ENCODE measurements at regions not wholly inside any gene's neighbourhood (a gene's known extent, or its start where the extent isn't known, plus 50 kb on each side); places are given as distances from the start of the nearest gene placed in this dataset.

- Histone ChIP-seq H3K27me3 (ENCODE audit: insufficient read depth, low read length) (no peaks in the 10 kb centered on the region), H3K4me1 (ENCODE audit: insufficient read depth, low read length) (no peaks in the 10 kb centered on the region), H3K9me3 (ENCODE audit: low read depth, low read length) (no peaks in the 10 kb centered on the region), H3K4me3 (ENCODE audit: low read length) (no peak overlapping the region)
Observed at GRCh38 chr5:124261848-124262247, 484.6 kb downstream of the ZNF608 start.

- Histone ChIP-seq H3K27me3 (ENCODE audit: insufficient read depth, low read length) (no peaks in the 10 kb centered on the region), H3K4me1 (ENCODE audit: insufficient read depth, low read length) (no peaks in the 10 kb centered on the region), H3K9me3 (ENCODE audit: low read depth, low read length) (no peaks in the 10 kb centered on the region), H3K4me3 (ENCODE audit: low read length) (no peak overlapping the region)
Observed at GRCh38 chr5:124260921-124261515, 485.4 kb downstream of the ZNF608 start.

GRCh38 chr5:124259017-124259416 lies 487.4 kb downstream of the ZNF608 start:
- Histone ChIP-seq H3K27me3 (ENCODE audit: insufficient read depth, low read length) (no peaks in the 10 kb centered on the region), H3K4me1 (ENCODE audit: insufficient read depth, low read length) (no peaks in the 10 kb centered on the region), H3K4me3 (ENCODE audit: low read length) (no peak overlapping the region), H3K9me3 (ENCODE audit: low read depth, low read length) (no peaks in the 10 kb centered on the region)

- H3K4me3 ChIP-seq (ENCODE audit: low read length) = no peak overlapping the region
Observed at GRCh38 chr5:124257048-124257447, 489.4 kb downstream of the ZNF608 start.

GRCh38 chr5:124253203-124253810 lies 493.1 kb downstream of the ZNF608 start:
- Histone ChIP-seq H3K9me3 (ENCODE audit: low read depth, low read length) (no peaks in the 10 kb centered on the region), H3K4me3 (ENCODE audit: low read length) (no peak overlapping the region), H3K27me3 (ENCODE audit: insufficient read depth, low read length) (no peaks in the 10 kb centered on the region), H3K4me1 (ENCODE audit: insufficient read depth, low read length) (no peaks in the 10 kb centered on the region)

More at GRCh38 chr5:124257048-124257447, 489.4 kb downstream of the ZNF608 start:
- Histone ChIP-seq H3K4me1 (ENCODE audit: insufficient read depth, low read length) (no peaks in the 10 kb centered on the region), H3K27me3 (ENCODE audit: insufficient read depth, low read length) (no peaks in the 10 kb centered on the region), H3K9me3 (ENCODE audit: low read depth, low read length) (no peaks in the 10 kb centered on the region)

GRCh38 chr5:124252747-124253146 lies 493.7 kb downstream of the ZNF608 start:
- Histone ChIP-seq H3K27me3 (ENCODE audit: insufficient read depth, low read length) (no peaks in the 10 kb centered on the region), H3K4me1 (ENCODE audit: insufficient read depth, low read length) (no peaks in the 10 kb centered on the region), H3K9me3 (ENCODE audit: low read depth, low read length) (no peaks in the 10 kb centered on the region), H3K4me3 (ENCODE audit: low read length) (no peak overlapping the region)

GRCh38 chr5:124252191-124252638 lies 494.2 kb downstream of the ZNF608 start:
- H3K4me1 ChIP-seq (ENCODE audit: insufficient read depth, low read length) = no peaks in the 10 kb centered on the region
- no peak overlapping the region for H3K4me3 ChIP-seq (ENCODE audit: low read length)
- no peaks in the 10 kb centered on the region for H3K27me3 ChIP-seq (ENCODE audit: insufficient read depth, low read length)
- peaks cover 5% of the 10 kb centered on the region for H3K9me3 ChIP-seq (ENCODE audit: low read depth, low read length)

- Histone ChIP-seq H3K4me3 (ENCODE audit: low read length) (no peak overlapping the region), H3K27me3 (ENCODE audit: insufficient read depth, low read length) (no peaks in the 10 kb centered on the region), H3K9me3 (ENCODE audit: low read depth, low read length) (peaks cover 23% of the 10 kb centered on the region), H3K4me1 (ENCODE audit: insufficient read depth, low read length) (no peaks in the 10 kb centered on the region)
Observed at GRCh38 chr5:124245276-124245675, 501.2 kb downstream of the ZNF608 start.

GRCh38 chr5:124240732-124241131 lies 505.7 kb downstream of the ZNF608 start:
- no peaks in the 10 kb centered on the region for H3K27me3 ChIP-seq (ENCODE audit: insufficient read depth, low read length)
- peaks cover 6% of the 10 kb centered on the region for H3K9me3 ChIP-seq (ENCODE audit: low read depth, low read length)
- no peak overlapping the region for H3K4me3 ChIP-seq (ENCODE audit: low read length)
- no peaks in the 10 kb centered on the region for H3K4me1 ChIP-seq (ENCODE audit: insufficient read depth, low read length)

GRCh38 chr5:124239572-124239971 lies 506.9 kb downstream of the ZNF608 start:
- H3K9me3 ChIP-seq (ENCODE audit: low read depth, low read length) = no peaks in the 10 kb centered on the region
- H3K4me3 ChIP-seq (ENCODE audit: low read length) = no peak overlapping the region
- H3K27me3 ChIP-seq (ENCODE audit: insufficient read depth, low read length) = no peaks in the 10 kb centered on the region
- H3K4me1 ChIP-seq (ENCODE audit: insufficient read depth, low read length) = no peaks in the 10 kb centered on the region

- Histone ChIP-seq H3K9me3 (ENCODE audit: low read depth, low read length) (no peaks in the 10 kb centered on the region), H3K4me3 (ENCODE audit: low read length) (no peak overlapping the region), H3K27me3 (ENCODE audit: insufficient read depth, low read length) (no peaks in the 10 kb centered on the region)
Observed at GRCh38 chr5:124238350-124238749, 508.1 kb downstream of the ZNF608 start.

GRCh38 chr5:124237206-124237695 lies 509.2 kb downstream of the ZNF608 start:
- Histone ChIP-seq H3K4me1 (ENCODE audit: insufficient read depth, low read length) (no peaks in the 10 kb centered on the region), H3K27me3 (ENCODE audit: insufficient read depth, low read length) (no peaks in the 10 kb centered on the region), H3K9me3 (ENCODE audit: low read depth, low read length) (no peaks in the 10 kb centered on the region), H3K4me3 (ENCODE audit: low read length) (no peak overlapping the region)

More at GRCh38 chr5:124238350-124238749, 508.1 kb downstream of the ZNF608 start:
- H3K4me1 ChIP-seq (ENCODE audit: insufficient read depth, low read length) = no peaks in the 10 kb centered on the region

- Histone ChIP-seq H3K9me3 (ENCODE audit: low read depth, low read length) (no peaks in the 10 kb centered on the region), H3K4me1 (ENCODE audit: insufficient read depth, low read length) (no peaks in the 10 kb centered on the region), H3K4me3 (ENCODE audit: low read length) (no peak overlapping the region), H3K27me3 (ENCODE audit: insufficient read depth, low read length) (no peaks in the 10 kb centered on the region)
Observed at GRCh38 chr5:124236361-124237205, 509.9 kb downstream of the ZNF608 start.

GRCh38 chr5:124235576-124235975 lies 510.9 kb downstream of the ZNF608 start:
- Histone ChIP-seq H3K9me3 (ENCODE audit: low read depth, low read length) (no peaks in the 10 kb centered on the region), H3K4me3 (ENCODE audit: low read length) (no peak overlapping the region), H3K27me3 (ENCODE audit: insufficient read depth, low read length) (no peaks in the 10 kb centered on the region), H3K4me1 (ENCODE audit: insufficient read depth, low read length) (no peaks in the 10 kb centered on the region)

Measured in mononuclear cell (primary cell).